ENCODE measurements at regions not wholly inside any gene's neighbourhood (a gene's known extent, or its start where the extent isn't known, plus 50 kb on each side); places are given as distances from the start of the nearest gene placed in this dataset.
A peak's percentile ranks its signal among the peaks of the same experiment; 100 is the strongest.

- no peaks in the 10 kb centered on the region for H3K4me1 Mint-ChIP-seq
- no peaks in the 10 kb centered on the region for H3K9me3 Mint-ChIP-seq
- DNase-seq (no peak), ATAC-seq (ENCODE audit: low read depth in 2 of 2) (no peak)
- no peak overlapping the region for H3K27ac Mint-ChIP-seq
- no peaks in the 10 kb centered on the region for H3K36me3 Mint-ChIP-seq
- H3K4me3 Mint-ChIP-seq: no peak overlapping the region
- peaks cover 0 to 4% (median 0%) of the 10 kb centered on the region in 3 donors for H3K27me3 Mint-ChIP-seq
Observed at GRCh38 chr7:12888717-12889116, 201.3 kb downstream of the ARL4A start.

GRCh38 chr7:12889391-12889790 lies 202.0 kb downstream of the ARL4A start:
- peaks cover 0 to 4% (median 0%) of the 10 kb centered on the region in 3 donors for H3K27me3 Mint-ChIP-seq
- H3K4me1 Mint-ChIP-seq: no peaks in the 10 kb centered on the region
- DNase-seq (no peak), ATAC-seq (ENCODE audit: low read depth in 2 of 2) (no peak)
- H3K9me3 Mint-ChIP-seq: no peaks in the 10 kb centered on the region
- no peaks in the 10 kb centered on the region for H3K36me3 Mint-ChIP-seq
- no peak overlapping the region for H3K27ac Mint-ChIP-seq
- no peak overlapping the region for H3K4me3 Mint-ChIP-seq

DNA sequence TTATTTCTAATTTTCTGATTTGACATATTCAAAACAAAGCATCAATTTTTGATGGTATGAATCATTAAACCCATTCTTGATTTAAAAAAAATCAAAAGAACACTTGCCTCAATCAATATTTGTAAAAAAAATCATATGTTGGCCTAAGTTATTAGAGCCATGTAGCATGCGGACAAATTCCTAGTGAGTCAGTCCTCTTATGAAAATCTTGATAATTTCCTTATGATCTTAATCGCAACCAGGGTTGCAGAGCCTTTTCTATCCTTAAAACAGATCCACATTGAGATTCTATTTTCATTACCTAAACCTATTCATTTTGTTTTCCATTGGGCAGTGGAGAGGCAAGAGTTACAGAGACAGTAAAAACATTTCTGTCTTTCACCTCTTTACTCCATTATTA lies 203.2 kb downstream of the ARL4A start:
- Mint-ChIP-seq H3K27me3 (peaks cover 0 to 4% (median 0%) of the 10 kb centered on the region in 3 donors), H3K36me3 (no peaks in the 10 kb centered on the region), H3K9me3 (no peaks in the 10 kb centered on the region), H3K4me1 (no peaks in the 10 kb centered on the region), H3K4me3 (no peak overlapping the region), H3K27ac (no peak overlapping the region)
- no peak for ATAC-seq (ENCODE audit: low read depth in 2 of 2)
- DNase-seq: no peak

DNA sequence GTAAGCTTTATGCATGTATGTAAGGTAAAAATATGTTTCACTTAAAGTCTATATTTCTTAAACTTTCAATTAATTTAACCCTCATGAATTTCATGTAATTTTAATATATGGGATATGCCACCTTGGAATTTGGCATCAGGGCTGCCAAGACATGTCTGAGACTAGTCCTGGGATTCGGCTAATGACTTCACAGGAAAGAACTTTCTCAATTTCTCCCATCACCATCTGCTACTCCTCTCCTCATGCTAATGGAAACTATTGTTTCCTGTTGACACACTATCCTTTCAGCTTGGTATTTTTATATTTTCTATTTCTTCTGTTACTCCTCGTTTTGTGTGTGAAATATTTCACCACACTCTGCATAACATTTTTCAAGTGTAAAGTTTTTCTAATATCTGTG lies 205.9 kb downstream of the ARL4A start:
- peaks cover 0 to 4% (median 0%) of the 10 kb centered on the region in 3 donors for H3K27me3 Mint-ChIP-seq

DNA sequence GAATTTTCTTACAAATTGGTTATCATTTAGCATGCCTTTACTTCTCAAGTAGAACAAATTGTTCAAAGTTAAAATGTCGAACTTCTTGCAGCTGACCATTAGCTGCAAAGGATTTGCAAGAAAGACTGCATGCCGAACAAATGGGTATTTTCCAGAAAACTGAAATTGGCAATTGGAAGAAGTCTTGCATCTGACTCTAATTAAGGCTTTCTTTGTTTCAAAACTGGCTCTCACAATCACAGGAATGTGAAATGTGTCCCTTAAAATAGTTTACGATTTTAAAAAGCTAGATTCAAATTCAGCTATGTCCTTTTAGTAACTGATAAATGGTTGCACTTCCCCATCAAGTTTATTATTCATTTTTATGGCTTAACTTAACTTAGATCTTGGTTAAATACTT lies 207.9 kb downstream of the ARL4A start:
- no peaks in the 10 kb centered on the region for H3K4me1 Mint-ChIP-seq
- ATAC-seq (ENCODE audit: low read depth in 2 of 2) (no peak), DNase-seq (no peak)
- H3K27ac Mint-ChIP-seq: no peak overlapping the region
- H3K4me3 Mint-ChIP-seq: no peak overlapping the region
- H3K36me3 Mint-ChIP-seq: no peaks in the 10 kb centered on the region
- H3K9me3 Mint-ChIP-seq: no peaks in the 10 kb centered on the region
- no peaks in the 10 kb centered on the region for H3K27me3 Mint-ChIP-seq

More for the DNA sequence above, 205.9 kb downstream of the ARL4A start:
- no peak for DNase-seq
- Mint-ChIP-seq H3K36me3 (no peaks in the 10 kb centered on the region), H3K4me3 (no peak overlapping the region), H3K4me1 (no peaks in the 10 kb centered on the region), H3K27ac (peak overlapping the region in 1 of 6 donors; percentile 92), H3K9me3 (no peaks in the 10 kb centered on the region)
- ATAC-seq (ENCODE audit: low read depth in 2 of 2): no peak

- Mint-ChIP-seq H3K4me1 (no peaks in the 10 kb centered on the region), H3K4me3 (no peak overlapping the region), H3K27ac (no peak overlapping the region), H3K27me3 (no peaks in the 10 kb centered on the region), H3K36me3 (no peaks in the 10 kb centered on the region), H3K9me3 (no peaks in the 10 kb centered on the region)
- DNase-seq (no peak), ATAC-seq (ENCODE audit: low read depth in 2 of 2) (no peak)
Observed at GRCh38 chr7:12896316-12896715, 208.9 kb downstream of the ARL4A start.

DNA sequence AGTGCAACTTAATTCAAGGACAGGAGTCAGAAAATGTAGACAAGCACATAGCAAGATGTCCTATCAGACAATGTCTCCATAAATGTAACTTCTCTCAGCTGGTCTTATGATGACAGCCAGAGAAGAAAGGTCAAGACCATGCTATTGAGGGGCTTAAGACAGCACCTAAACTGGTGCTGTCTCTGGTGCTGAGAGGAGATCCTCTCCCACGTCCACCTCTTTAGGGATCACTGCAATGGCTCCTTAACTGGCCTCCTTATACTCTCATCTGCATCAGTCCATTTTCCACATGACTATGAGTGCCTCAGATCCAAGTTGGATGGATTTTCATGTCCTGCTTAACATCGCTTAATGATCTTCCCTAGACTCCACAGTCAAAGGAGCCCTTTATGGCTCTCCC lies 210.6 kb downstream of the ARL4A start:
- Mint-ChIP-seq H3K27me3 (no peaks in the 10 kb centered on the region), H3K4me3 (no peak overlapping the region), H3K9me3 (no peaks in the 10 kb centered on the region), H3K27ac (no peak overlapping the region), H3K36me3 (no peaks in the 10 kb centered on the region), H3K4me1 (no peaks in the 10 kb centered on the region)
- DNase-seq (no peak), ATAC-seq (ENCODE audit: low read depth in 2 of 2) (no peak)

- H3K27me3 Mint-ChIP-seq: no peaks in the 10 kb centered on the region
- DNase-seq (no peak), ATAC-seq (ENCODE audit: low read depth in 2 of 2) (no peak)
- no peaks in the 10 kb centered on the region for H3K4me1 Mint-ChIP-seq
- H3K9me3 Mint-ChIP-seq: no peaks in the 10 kb centered on the region
- H3K27ac Mint-ChIP-seq: no peak overlapping the region
- H3K36me3 Mint-ChIP-seq: no peaks in the 10 kb centered on the region
- H3K4me3 Mint-ChIP-seq: no peak overlapping the region
Observed at GRCh38 chr7:12898620-12899019, 211.2 kb downstream of the ARL4A start.

DNA sequence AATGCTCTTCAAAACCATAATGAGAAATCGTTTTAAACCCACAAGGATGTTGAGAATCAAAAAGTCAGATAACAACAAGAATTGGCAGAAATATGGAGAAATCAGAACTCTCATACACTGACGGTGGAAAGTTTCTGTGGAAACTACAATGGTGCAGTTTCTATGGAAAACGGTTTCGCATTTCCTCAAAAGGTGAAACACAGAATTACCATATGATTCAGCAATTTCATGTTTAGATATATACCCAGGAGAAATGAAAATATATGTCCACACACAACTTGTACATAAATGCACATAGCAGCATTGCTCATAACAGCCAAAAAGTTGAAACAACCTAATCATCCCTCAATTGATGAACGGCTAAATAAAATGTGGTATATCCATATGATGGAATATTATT lies 218.2 kb downstream of the ARL4A start:
- ATAC-seq (ENCODE audit: low read depth in 2 of 2) (no peak), DNase-seq (no peak)
- Mint-ChIP-seq H3K4me3 (no peak overlapping the region), H3K27me3 (no peaks in the 10 kb centered on the region), H3K36me3 (no peaks in the 10 kb centered on the region), H3K27ac (no peak overlapping the region), H3K4me1 (no peaks in the 10 kb centered on the region), H3K9me3 (no peaks in the 10 kb centered on the region)

DNA sequence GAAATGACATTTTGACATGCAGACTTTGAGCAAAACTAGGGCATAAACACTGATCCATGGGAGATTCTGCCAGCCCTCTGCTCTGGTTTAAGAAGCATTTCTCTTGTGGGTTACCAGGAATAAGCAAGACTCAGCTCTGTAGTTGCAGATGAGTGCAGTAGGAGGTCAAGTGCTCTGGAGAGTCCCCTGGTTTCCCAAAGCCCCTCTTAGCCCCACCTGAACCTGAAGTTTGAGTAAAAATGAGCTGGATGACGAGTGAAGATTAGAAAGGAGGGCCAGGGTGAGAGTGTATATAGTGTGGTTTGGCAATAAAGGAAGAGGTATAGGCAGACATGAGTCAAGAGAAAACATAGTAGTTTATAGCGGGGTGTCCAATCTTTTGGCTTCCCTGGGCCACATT lies 220.3 kb downstream of the ARL4A start:
- no peak for DNase-seq
- Mint-ChIP-seq H3K27ac (no peak overlapping the region), H3K4me1 (no peaks in the 10 kb centered on the region), H3K9me3 (no peaks in the 10 kb centered on the region), H3K4me3 (no peak overlapping the region), H3K27me3 (peaks cover 0 to 3% (median 0%) of the 10 kb centered on the region in 3 donors), H3K36me3 (no peaks in the 10 kb centered on the region)
- ATAC-seq (ENCODE audit: low read depth in 2 of 2): no peak

GRCh38 chr7:12909483-12909882 lies 222.1 kb downstream of the ARL4A start:
- H3K27me3 Mint-ChIP-seq: peaks cover 0 to 3% (median 0%) of the 10 kb centered on the region in 3 donors
- H3K4me3 Mint-ChIP-seq: no peak overlapping the region
- H3K36me3 Mint-ChIP-seq: no peaks in the 10 kb centered on the region
- H3K9me3 Mint-ChIP-seq: peaks cover 0 to 3% (median 0%) of the 10 kb centered on the region in 7 donors
- no peaks in the 10 kb centered on the region for H3K4me1 Mint-ChIP-seq
- H3K27ac Mint-ChIP-seq: no peak overlapping the region
- ATAC-seq (ENCODE audit: low read depth in 2 of 2): no peak
- no peak for DNase-seq

- H3K36me3 Mint-ChIP-seq: no peaks in the 10 kb centered on the region
Observed at GRCh38 chr7:12911053-12911452, 223.6 kb downstream of the ARL4A start.

DNA sequence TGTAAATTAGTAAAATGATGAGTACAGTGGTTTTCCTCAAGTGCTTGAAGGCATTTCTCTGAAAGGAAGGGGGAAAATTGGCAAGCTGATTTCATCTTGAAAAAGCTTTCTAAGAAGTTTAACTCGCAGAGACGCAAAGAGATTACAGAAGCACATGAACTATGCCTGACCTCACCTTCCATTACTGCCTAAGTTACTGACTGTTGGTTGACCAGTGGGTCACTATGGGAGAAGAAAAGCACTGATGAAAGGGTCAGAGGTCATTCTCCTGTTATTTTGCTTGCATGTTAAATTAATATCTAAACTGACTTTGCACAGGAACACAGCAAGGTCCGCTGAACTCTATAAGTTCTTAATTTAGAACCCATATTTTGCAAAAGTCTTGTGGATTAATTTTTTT lies 225.6 kb downstream of the ARL4A start:
- DNase-seq: no peak
- no peak for ATAC-seq (ENCODE audit: low read depth in 2 of 2)
- Mint-ChIP-seq H3K4me3 (no peak overlapping the region), H3K27me3 (peaks cover 0 to 3% (median 0%) of the 10 kb centered on the region in 3 donors), H3K36me3 (no peaks in the 10 kb centered on the region), H3K27ac (no peak overlapping the region), H3K9me3 (peaks cover 0 to 4% (median 0%) of the 10 kb centered on the region in 7 donors), H3K4me1 (no peaks in the 10 kb centered on the region)

More at GRCh38 chr7:12911053-12911452, 223.6 kb downstream of the ARL4A start:
- DNase-seq: no peak
- H3K4me1 Mint-ChIP-seq: no peaks in the 10 kb centered on the region
- peaks cover 0 to 3% (median 0%) of the 10 kb centered on the region in 7 donors for H3K9me3 Mint-ChIP-seq
- no peak for ATAC-seq (ENCODE audit: low read depth in 2 of 2)
- H3K4me3 Mint-ChIP-seq: no peak overlapping the region
- peaks cover 0 to 3% (median 0%) of the 10 kb centered on the region in 3 donors for H3K27me3 Mint-ChIP-seq
- no peak overlapping the region for H3K27ac Mint-ChIP-seq

DNA sequence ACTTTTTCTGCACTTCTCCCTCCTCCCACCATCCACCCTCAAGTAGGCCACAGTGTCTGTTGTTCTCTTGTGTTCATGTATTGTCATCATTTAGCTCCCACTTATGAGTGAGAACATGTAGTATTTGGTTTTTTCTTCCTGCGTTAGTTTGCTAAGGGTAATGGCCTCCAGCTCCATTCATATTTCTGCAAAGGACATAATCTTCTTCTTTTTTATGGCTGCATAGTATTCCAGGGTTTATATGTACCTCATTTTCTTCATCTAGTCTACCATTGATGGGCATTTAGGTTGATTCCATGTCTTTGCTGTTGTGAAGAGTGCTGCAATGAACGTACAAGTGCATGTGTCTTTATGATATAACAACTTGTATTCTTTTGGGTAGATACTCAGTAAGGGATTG lies 230.4 kb downstream of the ARL4A start:
- Mint-ChIP-seq H3K27me3 (no peaks in the 10 kb centered on the region), H3K9me3 (peaks cover 0 to 5% (median 0%) of the 10 kb centered on the region in 7 donors), H3K4me3 (no peak overlapping the region), H3K27ac (no peak overlapping the region), H3K4me1 (no peaks in the 10 kb centered on the region), H3K36me3 (no peaks in the 10 kb centered on the region)
- ATAC-seq (ENCODE audit: low read depth in 2 of 2): no peak
- DNase-seq: no peak

DNA sequence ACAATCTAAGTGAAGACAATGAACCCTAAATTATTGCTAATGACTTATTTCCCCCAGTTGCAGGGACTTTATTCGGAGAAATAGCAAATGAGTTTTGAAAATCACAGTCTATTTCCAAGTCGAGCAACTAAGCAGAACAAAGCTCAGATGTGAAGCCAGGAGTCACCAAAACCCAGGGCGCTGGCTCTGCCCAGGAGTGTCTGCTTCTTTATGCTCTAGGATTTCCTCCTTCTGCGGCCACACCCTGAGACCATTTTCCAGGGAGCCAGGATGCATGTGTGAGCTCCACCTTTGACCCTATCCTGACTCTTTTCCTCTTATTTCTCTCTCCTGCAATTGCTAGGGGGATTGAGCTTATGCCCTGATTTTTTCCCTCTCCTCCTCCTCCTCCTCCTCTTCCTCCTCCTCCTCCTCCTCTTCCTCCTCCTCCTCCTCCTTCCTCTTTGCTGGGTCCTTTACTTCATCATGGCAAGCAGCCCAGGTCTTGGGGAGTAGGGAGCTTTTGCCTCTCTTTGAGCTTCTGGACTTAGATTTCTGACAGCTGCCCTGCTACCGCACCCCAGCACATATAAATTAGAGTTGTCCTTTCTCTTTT lies 234.4 kb downstream of the ARL4A start:
- Mint-ChIP-seq H3K36me3 (no peaks in the 10 kb centered on the region), H3K4me3 (no peak overlapping the region), H3K9me3 (peaks cover 0 to 5% (median 0%) of the 10 kb centered on the region in 7 donors), H3K27ac (no peak overlapping the region), H3K4me1 (no peaks in the 10 kb centered on the region), H3K27me3 (no peaks in the 10 kb centered on the region)
- DNase-seq: no peak
- ATAC-seq (ENCODE audit: low read depth in 2 of 2): no peak

Data from naive B cell (primary cell).